MG63 (cell line): ENCODE measurements at regions not wholly inside any gene's neighbourhood (a gene's known extent, or its start where the extent isn't known, plus 50 kb on each side); places are given as distances from the start of the nearest gene placed in this dataset.
"Not testable (repeated sequence)": the region's sequence is repeated elsewhere in the genome, so short reads cannot be mapped to it uniquely, and the experiment has no call there.

Source experiments
- DNase-seq: peaks from one replicate; pipeline ENCODE4 v3.0.0-alpha.2; 2020
- H3K27me3 ChIP-seq: fragments of 250-450 bp; sonication (Bioruptor Pico); 2 replicates; pipeline ENCODE4 v1.5.1; 2020; ENCODE audit warnings: mild to moderate bottlenecking, moderate library complexity
- H3K36me3 ChIP-seq: fragments of 250-450 bp; sonication (Bioruptor Pico); 2 replicates; pipeline ENCODE4 v1.5.1; 2020; ENCODE audit warnings: mild to moderate bottlenecking, moderate library complexity
- H3K4me3 ChIP-seq: fragments of 250-450 bp; sonication (Bioruptor Pico); 2 replicates; pipeline ENCODE4 v1.5.1; 2020; ENCODE audit warnings: mild to moderate bottlenecking, moderate library complexity
- H3K9me3 ChIP-seq: fragments of 250-450 bp; sonication (Bioruptor Pico); 2 replicates; pipeline ENCODE4 v1.5.1; 2020; ENCODE audit warnings: mild to moderate bottlenecking, moderate library complexity

- no peak for DNase-seq
- Histone ChIP-seq H3K27me3 (no peaks in the 10 kb centered on the region), H3K9me3 (no peaks in the 10 kb centered on the region), H3K36me3 (no peaks in the 10 kb centered on the region), H3K4me3 (no peak overlapping the region)
Observed at GRCh38 chr9:96160866-96161265, 141.1 kb downstream of the HSD17B3 start.

DNA sequence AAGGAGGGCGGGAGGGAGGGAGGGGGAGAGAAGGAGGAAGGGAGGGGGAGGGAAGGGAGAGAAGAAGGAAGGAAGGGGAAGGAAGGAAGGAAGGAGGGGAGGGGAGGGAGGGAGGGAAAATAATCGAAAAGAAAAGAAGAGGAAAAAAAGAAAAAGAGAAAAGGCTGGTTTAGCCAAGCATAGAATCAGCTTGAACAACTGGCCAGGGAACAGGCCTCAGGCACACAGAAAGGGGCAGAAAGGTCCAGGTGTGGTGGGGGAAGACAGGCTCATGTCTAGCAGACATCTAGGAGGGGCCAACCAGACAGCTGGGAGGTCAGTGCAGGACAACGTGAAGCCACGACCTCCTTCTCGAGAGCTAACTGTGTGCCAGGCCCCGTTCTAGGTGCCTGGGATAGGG lies 141.8 kb downstream of the HSD17B3 start:
- H3K4me3 ChIP-seq = no peak overlapping the region
- H3K9me3 ChIP-seq = no peaks in the 10 kb centered on the region
- H3K27me3 ChIP-seq = no peaks in the 10 kb centered on the region
- no peak for DNase-seq
- H3K36me3 ChIP-seq = no peaks in the 10 kb centered on the region

- no peak overlapping the region for H3K4me3 ChIP-seq
- H3K36me3 ChIP-seq = no peaks in the 10 kb centered on the region
- H3K9me3 ChIP-seq = no peaks in the 10 kb centered on the region
- H3K27me3 ChIP-seq = no peaks in the 10 kb centered on the region
- DNase-seq = no peak
Observed at GRCh38 chr9:96159596-96159995, 142.4 kb downstream of the HSD17B3 start.

- Histone ChIP-seq H3K27me3 (no peaks in the 10 kb centered on the region), H3K4me3 (no peak overlapping the region), H3K9me3 (no peaks in the 10 kb centered on the region), H3K36me3 (no peaks in the 10 kb centered on the region)
- no peak for DNase-seq
Observed at GRCh38 chr9:96158909-96159575, 142.9 kb downstream of the HSD17B3 start.

GRCh38 chr9:96158147-96158546 lies 143.8 kb downstream of the HSD17B3 start:
- no peaks in the 10 kb centered on the region for H3K27me3 ChIP-seq

GRCh38 chr9:96157675-96158074 lies 144.3 kb downstream of the HSD17B3 start:
- Histone ChIP-seq H3K9me3 (no peaks in the 10 kb centered on the region), H3K27me3 (no peaks in the 10 kb centered on the region), H3K36me3 (no peaks in the 10 kb centered on the region), H3K4me3 (no peak overlapping the region)
- DNase-seq = no peak

More at GRCh38 chr9:96158147-96158546, 143.8 kb downstream of the HSD17B3 start:
- no peak for DNase-seq
- Histone ChIP-seq H3K36me3 (no peaks in the 10 kb centered on the region), H3K4me3 (no peak overlapping the region), H3K9me3 (no peaks in the 10 kb centered on the region)

- no peaks in the 10 kb centered on the region for H3K9me3 ChIP-seq
- no peaks in the 10 kb centered on the region for H3K27me3 ChIP-seq
- DNase-seq = no peak
- H3K4me3 ChIP-seq = no peak overlapping the region
- no peaks in the 10 kb centered on the region for H3K36me3 ChIP-seq
Observed at GRCh38 chr9:96156171-96156974, 145.6 kb downstream of the HSD17B3 start.

DNA sequence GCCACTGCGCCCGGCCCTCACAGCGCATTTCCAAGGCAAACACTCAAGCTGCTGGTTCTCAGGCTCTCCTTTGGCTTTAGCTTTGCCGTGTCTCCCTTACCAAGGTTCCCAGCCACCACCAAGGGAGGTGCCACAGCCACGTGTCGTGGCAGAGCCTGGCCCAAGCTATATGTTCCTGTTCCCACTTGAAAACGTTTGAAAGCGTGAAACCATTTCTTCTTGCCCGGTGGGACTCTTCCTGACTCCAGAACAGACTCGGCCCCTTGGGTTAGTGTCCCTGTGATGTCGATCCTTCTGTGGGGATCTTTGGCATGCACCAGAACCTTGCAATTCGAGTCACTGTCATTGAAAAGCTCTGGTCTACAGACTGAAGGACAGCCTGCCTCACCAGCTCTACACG lies 147.9 kb downstream of the HSD17B3 start:
- H3K27me3 ChIP-seq = no peaks in the 10 kb centered on the region
- H3K36me3 ChIP-seq = no peaks in the 10 kb centered on the region
- no peak for DNase-seq
- no peaks in the 10 kb centered on the region for H3K9me3 ChIP-seq
- H3K4me3 ChIP-seq = no peak overlapping the region

DNA sequence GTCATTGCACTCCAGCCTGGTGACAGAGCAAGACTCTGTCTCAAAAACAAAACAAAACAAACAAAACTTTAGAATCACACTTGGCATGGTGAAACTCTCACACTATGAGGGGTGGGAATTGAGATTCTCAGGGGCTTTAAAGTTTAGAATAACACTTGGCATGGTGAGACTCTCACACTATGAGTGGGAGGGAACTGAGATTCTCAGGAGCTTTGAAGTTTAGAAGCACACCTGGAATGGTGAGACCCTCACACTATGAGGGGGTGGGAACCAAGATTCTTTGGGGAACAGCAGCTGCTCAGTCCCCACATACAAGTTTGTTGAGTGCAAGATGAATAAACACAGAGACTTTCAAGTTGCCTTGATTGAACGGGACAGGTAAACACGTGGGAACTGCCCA lies 149.4 kb downstream of the HSD17B3 start:
- Histone ChIP-seq H3K9me3 (no peaks in the 10 kb centered on the region), H3K4me3 (no peak overlapping the region), H3K27me3 (no peaks in the 10 kb centered on the region), H3K36me3 (no peaks in the 10 kb centered on the region)
- DNase-seq = no peak

- Histone ChIP-seq H3K27me3 (no peaks in the 10 kb centered on the region), H3K4me3 (no peak overlapping the region), H3K9me3 (no peaks in the 10 kb centered on the region), H3K36me3 (no peaks in the 10 kb centered on the region)
- no peak for DNase-seq
Observed at GRCh38 chr9:96150324-96151227, 151.4 kb downstream of the HSD17B3 start.

- no peak for DNase-seq
- Histone ChIP-seq H3K27me3 (no peaks in the 10 kb centered on the region), H3K36me3 (no peaks in the 10 kb centered on the region), H3K9me3 (no peaks in the 10 kb centered on the region), H3K4me3 (no peak overlapping the region)
Observed at GRCh38 chr9:96149533-96150280, 152.3 kb downstream of the HSD17B3 start.

- no peak for DNase-seq
- Histone ChIP-seq H3K36me3 (no peaks in the 10 kb centered on the region), H3K27me3 (no peaks in the 10 kb centered on the region), H3K4me3 (no peak overlapping the region), H3K9me3 (no peaks in the 10 kb centered on the region)
Observed at GRCh38 chr9:96148634-96149532, 153.1 kb downstream of the HSD17B3 start.

DNA sequence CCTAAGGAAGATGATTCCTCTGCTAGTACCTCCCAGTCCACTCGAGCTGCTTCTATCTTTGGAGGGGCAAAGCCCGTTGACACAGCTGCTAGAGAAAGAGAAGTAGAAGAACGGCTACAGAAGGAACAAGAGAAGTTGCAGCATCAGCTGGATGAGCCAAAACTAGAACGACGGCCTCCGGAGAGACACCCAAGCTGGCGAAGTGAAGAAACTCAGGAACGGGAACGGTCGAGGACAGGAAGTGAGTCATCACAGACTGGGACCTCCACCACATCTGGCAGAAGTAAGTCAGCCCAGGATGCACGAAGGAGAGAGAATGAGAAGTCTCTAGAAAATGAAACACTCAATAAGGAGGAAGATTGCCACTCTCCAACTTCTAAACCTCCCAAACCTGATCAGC lies 154.9 kb downstream of the HSD17B3 start:
- not testable (repeated sequence) for H3K9me3 ChIP-seq, H3K27me3 ChIP-seq, H3K4me3 ChIP-seq, H3K36me3 ChIP-seq
- peak; percentile 14 for DNase-seq

- no peak overlapping the region for H3K4me3 ChIP-seq
- no peaks in the 10 kb centered on the region for H3K9me3 ChIP-seq
- DNase-seq = peak; percentile 56
- H3K36me3 ChIP-seq = no peaks in the 10 kb centered on the region
- no peaks in the 10 kb centered on the region for H3K27me3 ChIP-seq
Observed at GRCh38 chr9:96141666-96142065, 160.3 kb downstream of the HSD17B3 start.

DNA sequence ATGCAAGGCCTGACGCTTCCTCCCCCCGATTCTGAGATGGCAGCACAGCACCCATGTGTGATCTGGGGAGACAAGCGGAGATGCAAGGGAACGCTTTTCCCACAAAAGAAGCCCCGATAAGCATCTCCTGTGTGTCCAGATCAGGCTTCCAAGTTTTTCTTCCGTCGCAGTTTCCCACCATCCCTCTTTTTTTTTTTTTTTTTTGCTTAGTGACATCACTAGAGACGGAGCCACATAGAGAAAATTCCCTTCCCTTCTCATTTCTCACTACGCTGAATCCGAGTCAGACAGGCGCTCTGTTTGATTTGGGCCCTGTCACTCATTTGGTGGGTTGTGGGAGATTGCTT lies 160.9 kb downstream of the HSD17B3 start:
- no peak for DNase-seq
- no peaks in the 10 kb centered on the region for H3K27me3 ChIP-seq
- no peaks in the 10 kb centered on the region for H3K9me3 ChIP-seq
- no peak overlapping the region for H3K4me3 ChIP-seq
- H3K36me3 ChIP-seq = no peaks in the 10 kb centered on the region
